ENCODE measurements at regions not wholly inside any gene's neighbourhood (a gene's known extent, or its start where the extent isn't known, plus 50 kb on each side); places are given as distances from the start of the nearest gene placed in this dataset.

- TF ChIP-seq CTCF (conservative IDR thresholded peaks at IDR 0.05): no peak
- no peak for TF ChIP-seq ZFX (IDR thresholded peaks at IDR 0.05)
Measured at GRCh38 chr2:175559613-175560012, 378.1 kb upstream of the ATP5MC3 start.

Data from C4-2B (cell line).